ENCODE measurements at regions not wholly inside any gene's neighbourhood (a gene's known extent, or its start where the extent isn't known, plus 50 kb on each side); places are given as distances from the start of the nearest gene placed in this dataset.

DNA sequence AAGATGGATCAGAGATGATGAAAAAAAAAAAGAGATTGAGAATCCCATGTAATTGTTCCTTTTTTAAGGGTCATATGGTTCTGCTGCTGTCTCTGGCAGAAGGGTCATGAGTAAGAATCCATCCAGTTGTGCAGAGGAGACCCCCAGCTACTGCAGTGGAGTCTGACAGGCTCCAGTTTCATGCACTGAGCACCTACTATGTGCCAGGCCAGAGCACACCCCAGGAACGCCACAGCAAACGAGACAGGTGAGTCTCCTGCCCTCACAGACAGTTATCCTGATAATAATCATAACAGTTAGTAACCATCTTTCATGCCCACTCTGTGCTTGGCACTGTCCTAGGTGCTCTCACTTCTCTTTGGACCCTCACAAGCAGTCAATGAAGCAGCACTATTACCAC lies 420.0 kb downstream of the MATN1 start:
- no peak for DNase-seq (ENCODE audit: low read depth in 2 of 2, low spot score in 1 of 2)

DNA sequence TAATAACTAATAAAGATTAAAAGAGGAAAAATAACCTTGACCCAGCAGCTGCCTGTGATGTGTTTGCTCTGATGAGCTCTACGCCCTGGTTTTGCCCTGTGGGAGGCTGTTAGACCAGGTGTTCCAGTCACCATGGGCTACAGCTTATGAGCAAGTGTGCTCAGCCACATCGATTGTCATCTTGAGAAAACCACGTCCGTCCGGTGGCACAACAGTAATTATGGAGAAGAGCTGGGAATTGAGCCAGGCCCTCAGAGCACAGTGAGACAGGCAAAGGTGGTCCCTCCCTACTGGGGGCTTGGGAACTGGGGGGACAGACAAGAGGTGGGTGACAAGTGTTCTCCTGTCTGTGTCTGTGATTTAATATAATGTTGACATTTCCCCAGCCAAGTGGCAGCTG lies 420.5 kb downstream of the MATN1 start:
- no peak for DNase-seq (ENCODE audit: low read depth in 2 of 2, low spot score in 1 of 2)

- no peak for DNase-seq (ENCODE audit: low read depth in 2 of 2, low spot score in 1 of 2)
Measured at GRCh38 chr1:30300669-30301068, 422.7 kb downstream of the MATN1 start.

DNA sequence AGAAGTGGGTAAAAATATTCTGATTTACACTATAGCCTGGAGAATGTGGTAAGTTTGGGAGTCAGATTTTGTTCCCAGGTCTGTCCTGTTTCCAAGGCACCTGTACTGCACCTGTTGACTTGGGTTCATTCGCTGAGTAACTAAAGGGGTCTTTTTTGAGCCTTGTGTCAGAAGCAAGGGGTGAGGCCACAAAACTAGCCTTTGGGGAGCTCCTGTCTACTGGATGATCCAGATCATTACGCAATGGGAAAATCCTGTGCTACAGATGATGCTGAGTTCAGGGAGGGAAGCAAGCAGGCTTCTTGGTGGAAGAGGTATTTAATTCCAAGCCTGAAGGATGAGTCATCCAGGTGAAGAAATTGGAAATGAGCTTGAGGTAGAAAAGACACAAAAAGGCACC lies 424.0 kb downstream of the MATN1 start:
- no peak for DNase-seq (ENCODE audit: low read depth in 2 of 2, low spot score in 1 of 2)

DNA sequence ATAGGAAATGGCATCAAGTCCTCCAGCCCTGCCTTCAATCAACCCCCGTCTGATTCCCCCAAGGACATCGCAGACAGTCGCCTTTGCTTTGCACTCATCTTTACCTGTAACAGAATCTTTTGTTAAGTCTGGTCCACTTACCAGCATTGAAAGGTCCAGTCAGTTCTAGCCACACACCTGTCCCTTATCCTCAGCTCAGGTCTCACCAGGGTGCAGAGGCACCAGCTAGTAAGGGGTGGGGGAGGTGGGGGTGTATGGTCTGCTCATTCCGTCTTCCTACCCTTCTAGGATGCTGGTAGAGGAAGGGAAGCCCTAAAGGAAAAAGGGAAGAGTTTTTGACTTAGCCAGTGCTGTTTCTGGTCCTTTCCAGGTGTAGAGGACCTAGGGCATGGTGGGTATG lies 427.7 kb downstream of the MATN1 start:
- DNase-seq (ENCODE audit: low read depth in 2 of 2, low spot score in 1 of 2) = no peak

- no peak for DNase-seq (ENCODE audit: low read depth in 2 of 2, low spot score in 1 of 2)
Measured at GRCh38 chr1:30295266-30295665, 428.1 kb downstream of the MATN1 start.

- no peak for DNase-seq (ENCODE audit: low read depth in 2 of 2, low spot score in 1 of 2)
Measured at GRCh38 chr1:30294508-30294907, 428.9 kb downstream of the MATN1 start.

DNA sequence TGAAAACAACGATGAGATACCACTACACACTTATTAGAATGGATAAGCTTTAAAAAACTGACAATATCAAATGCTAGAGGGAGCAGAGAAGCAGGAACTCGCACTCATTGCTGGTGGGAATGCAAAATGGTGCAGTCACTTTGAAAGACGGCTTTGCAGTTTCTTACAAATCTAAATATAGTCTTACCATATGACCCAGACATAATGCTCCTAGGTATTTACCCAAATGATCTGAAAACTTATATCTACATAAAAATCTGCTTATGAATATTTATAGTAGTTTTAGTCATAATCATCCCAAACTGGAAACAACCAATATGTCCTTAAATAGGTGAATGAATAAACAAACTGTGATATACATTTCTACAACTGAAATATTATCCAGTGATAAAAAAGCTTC lies 430.9 kb downstream of the MATN1 start:
- DNase-seq (ENCODE audit: low read depth in 2 of 2, low spot score in 1 of 2) = no peak

DNA sequence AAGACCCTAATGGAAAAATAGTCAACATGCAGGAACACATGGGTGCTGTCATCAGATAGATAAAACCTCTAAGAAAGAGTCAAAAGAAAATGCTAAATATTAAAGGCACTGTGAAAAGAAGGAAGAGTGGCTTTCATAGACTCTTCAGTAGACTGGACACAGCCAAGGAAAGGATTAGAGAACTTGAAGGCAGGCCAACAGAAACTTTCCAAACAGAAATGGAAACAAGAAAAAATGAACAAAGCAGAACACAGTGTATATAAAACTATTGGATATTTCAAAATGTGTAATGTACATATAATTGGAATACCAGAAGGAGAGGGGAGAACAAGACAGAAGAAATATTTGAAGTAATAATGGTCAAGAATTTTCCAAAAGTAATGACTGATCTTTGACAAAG lies 431.9 kb downstream of the MATN1 start:
- DNase-seq (ENCODE audit: low read depth in 2 of 2, low spot score in 1 of 2) = no peak

DNA sequence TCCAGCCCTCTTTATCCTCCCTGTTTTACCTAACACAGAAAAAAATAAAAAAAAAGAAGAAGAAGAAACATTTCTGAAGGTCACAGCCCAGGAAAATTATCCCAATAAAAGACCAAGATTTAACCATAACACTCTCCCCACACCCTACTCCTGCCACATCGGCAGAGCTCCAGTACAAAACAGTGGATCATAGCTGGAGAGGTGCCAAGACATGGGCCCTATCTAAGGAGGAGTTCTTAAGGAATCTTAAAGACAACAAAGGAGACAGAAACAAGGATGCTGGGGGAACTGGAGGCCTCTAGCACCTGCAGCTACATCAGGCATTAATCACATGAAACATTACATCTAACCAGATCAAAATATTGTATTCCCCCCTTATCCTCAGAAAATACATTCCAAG lies 432.8 kb downstream of the MATN1 start:
- no peak for DNase-seq (ENCODE audit: low read depth in 2 of 2, low spot score in 1 of 2)

DNA sequence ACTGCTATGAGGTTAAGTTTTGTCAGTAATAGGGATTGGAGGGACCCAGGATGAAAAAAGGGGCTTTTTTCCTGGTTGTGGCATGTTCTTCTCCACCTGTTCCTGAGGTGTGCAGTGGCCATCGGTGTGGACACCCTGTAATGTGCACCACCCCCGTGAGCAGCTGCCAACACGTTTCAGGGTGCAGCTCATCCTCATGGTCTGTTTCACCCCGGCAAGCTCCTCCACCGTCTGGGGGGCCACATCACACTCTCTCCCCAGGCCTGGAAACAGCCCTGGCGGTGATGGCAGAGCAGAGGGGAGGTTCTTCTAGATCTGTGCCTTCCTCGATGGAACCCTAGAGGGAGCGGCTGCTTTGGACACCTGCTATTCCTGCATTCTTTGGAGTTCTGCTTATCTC lies 435.4 kb downstream of the MATN1 start:
- DNase-seq (ENCODE audit: low read depth in 2 of 2, low spot score in 1 of 2) = no peak

GRCh38 chr1:30286988-30287839 lies 436.2 kb downstream of the MATN1 start:
- DNase-seq (ENCODE audit: low read depth in 2 of 2, low spot score in 1 of 2) = no peak

GRCh38 chr1:30286241-30286987 lies 437.0 kb downstream of the MATN1 start:
- DNase-seq (ENCODE audit: low read depth in 2 of 2, low spot score in 1 of 2) = no peak

DNA sequence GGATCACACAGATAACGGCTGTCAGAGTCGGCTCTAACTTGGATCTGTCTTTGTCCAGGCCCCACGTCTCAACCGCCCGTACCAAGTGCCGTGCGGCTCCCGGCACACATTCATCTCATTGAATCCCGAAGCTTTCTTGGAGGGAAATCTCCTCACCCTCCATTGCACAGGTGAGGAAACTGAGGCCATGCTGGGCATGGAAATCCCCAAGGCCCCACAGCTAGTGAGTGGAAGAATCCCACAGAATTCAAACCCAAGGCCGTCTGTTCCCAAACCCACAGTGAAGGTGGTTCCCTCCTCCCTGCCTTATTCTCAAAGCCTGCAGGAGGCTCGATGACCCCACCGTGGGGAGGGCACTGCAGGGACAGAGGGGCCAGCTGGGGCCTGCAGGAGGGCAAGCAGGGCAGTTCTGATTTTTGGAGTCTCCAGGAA lies 437.9 kb downstream of the MATN1 start:
- no peak for DNase-seq (ENCODE audit: low read depth in 2 of 2, low spot score in 1 of 2)

DNA sequence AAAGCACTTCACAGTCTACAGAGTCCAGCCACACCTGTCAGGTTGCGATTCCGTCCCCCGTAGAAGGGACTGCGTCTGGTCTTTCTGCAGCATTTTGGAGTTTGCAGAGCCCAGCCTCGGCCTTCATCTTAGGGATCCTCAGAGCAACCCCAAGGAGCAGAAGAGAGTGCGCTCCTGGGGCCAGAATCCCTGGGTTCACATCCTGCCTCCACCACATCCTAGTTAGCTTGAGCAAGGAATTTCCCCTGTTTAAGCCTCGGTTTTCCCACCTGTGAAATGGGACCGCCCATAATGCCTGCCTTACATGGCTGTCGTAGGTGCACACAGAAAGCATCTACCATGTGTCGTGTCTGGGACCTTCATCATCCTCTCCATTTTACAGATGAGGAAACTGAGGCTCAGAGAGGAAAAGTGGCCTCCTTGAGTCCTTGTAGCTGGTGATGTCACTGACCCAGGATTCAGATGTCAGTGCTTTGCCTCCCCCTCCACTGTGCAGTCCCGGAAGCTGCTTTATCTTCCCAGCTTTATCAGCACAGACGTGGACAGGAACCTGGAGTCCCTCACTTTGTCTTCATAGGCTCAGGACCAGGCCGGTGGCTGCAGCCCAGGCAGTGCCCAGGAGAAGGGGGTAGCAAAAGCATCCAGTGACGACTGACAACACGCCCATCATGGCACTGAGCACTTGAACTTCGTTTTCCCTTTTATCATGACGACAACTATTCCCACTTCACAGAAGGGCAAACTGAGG lies 438.5 kb downstream of the MATN1 start:
- DNase-seq (ENCODE audit: low read depth in 2 of 2, low spot score in 1 of 2) = no peak

- DNase-seq (ENCODE audit: low read depth in 2 of 2, low spot score in 1 of 2) = no peak
Measured at GRCh38 chr1:30284226-30284625, 439.2 kb downstream of the MATN1 start.

GRCh38 chr1:30283199-30283962 lies 440.0 kb downstream of the MATN1 start:
- no peak for DNase-seq (ENCODE audit: low read depth in 2 of 2, low spot score in 1 of 2)

- DNase-seq (ENCODE audit: low read depth in 2 of 2, low spot score in 1 of 2) = no peak
Measured at GRCh38 chr1:30280572-30280971, 442.8 kb downstream of the MATN1 start.

DNA sequence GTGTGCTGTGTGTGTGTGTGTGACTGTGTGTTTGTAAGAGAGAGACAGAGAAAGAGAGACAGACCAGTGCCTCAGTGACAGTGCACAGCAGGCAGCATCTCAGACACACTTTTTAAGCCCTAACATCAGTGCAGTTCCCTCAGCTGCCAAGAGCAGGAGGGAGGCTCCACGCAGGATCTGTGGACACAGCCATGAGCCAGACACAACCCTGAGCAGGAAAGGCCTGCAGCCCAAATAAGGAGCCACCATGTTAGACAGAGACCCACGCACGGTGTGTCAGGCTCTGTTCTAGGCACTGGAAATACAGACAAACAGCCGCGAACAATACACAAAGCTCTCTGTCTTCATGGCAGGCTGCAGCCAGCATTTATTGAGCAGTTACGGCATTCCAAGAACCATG lies 445.5 kb downstream of the MATN1 start:
- DNase-seq (ENCODE audit: low read depth in 2 of 2, low spot score in 1 of 2) = no peak

DNA sequence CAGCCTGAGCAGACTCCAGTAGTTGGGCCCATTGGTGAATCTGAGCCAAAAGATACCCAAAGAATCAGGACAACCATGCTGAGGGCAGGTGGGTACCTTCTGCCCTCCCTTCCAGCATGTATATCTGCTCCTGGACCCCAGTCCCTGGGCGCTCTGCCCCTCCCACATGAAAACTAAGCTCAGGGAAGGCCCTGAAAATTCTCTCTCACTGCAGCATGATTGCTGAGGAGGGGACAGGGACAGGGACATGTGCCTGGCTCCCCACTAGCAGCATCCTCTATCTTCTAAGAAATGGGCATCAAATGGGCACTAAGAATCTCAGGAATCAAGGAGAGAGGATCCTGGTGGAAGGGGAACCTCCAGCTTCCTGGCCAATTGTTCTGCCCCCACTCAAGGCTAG lies 446.0 kb downstream of the MATN1 start:
- DNase-seq (ENCODE audit: low read depth in 2 of 2, low spot score in 1 of 2) = no peak

Measured in stimulated activated CD8-positive, alpha-beta memory T cell treated with anti-CD3 and anti-CD28 coated beads, Interleukin-4, amount 100 ng/mL, for 1 hour (primary cell).